Chondrocyte (in vitro differentiated cells): ENCODE measurements at regions not wholly inside any gene's neighbourhood (a gene's known extent, or its start where the extent isn't known, plus 50 kb on each side); places are given as distances from the start of the nearest gene placed in this dataset.

Source experiments
- DNase-seq: peaks from one replicate; pipeline ENCODE4 v3.0.0; 2021; ENCODE audit warnings: mixed read lengths, low spot score
- H3K27ac Mint-ChIP-seq: one replicate; pipeline ENCODE4 v1.8.0; 2021; ENCODE audit warnings: mild to moderate bottlenecking, moderate library complexity, mixed read lengths; ENCODE audit not compliant: unreplicated experiment
- H3K27me3 Mint-ChIP-seq: 2 replicates; pipeline ENCODE4 v1.8.0; 2021; ENCODE audit warnings: low read depth, mixed read lengths
- H3K36me3 Mint-ChIP-seq: 2 replicates; pipeline ENCODE4 v1.8.0; 2021; ENCODE audit warnings: low read depth, mixed read lengths
- H3K4me1 Mint-ChIP-seq: 2 replicates; pipeline ENCODE4 v1.8.0; 2021; ENCODE audit warnings: low read depth, mild to moderate bottlenecking, mixed read lengths
- H3K4me3 Mint-ChIP-seq: one replicate; pipeline ENCODE4 v1.8.0; 2021; ENCODE audit warnings: mild to moderate bottlenecking, moderate library complexity, mixed read lengths; ENCODE audit not compliant: unreplicated experiment
- H3K9me3 Mint-ChIP-seq: 2 replicates; pipeline ENCODE4 v1.8.0; 2021; ENCODE audit warnings: low read depth, mixed read lengths
- CTCF ChIP-seq: fragments of 200-600 bp; sonication (generic); IDR thresholded peaks from 2 replicates; pipeline ENCODE4 v1.5.0; 2021; ENCODE audit warnings: antibody characterized with exemption, mild to moderate bottlenecking, moderate library complexity

DNA sequence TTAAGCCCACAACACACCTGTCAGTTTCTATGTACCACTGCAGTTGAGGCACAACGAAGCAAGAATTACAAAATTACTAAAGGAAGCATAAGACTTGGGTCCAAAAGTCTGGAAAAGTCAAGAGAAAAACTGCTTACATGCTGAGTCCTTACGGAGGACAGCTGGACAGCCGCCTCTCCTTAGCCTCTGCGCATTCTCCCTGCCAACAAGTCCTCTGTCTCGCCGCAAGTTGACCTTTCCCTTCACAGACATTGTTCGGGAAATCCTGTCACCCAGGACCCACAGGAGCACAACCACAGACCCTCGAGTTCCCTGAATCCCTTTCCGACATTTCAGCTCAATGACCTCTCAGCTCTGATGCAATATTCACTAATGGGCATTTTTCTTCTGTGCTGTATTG lies 525.4 kb upstream of the SALL3 start:
- H3K27me3 Mint-ChIP-seq = no peaks in the 10 kb centered on the region
- peaks cover 12% of the 10 kb centered on the region for H3K9me3 Mint-ChIP-seq
- no peak overlapping the region for H3K4me3 Mint-ChIP-seq
- H3K36me3 Mint-ChIP-seq = no peaks in the 10 kb centered on the region
- no peak for DNase-seq
- H3K27ac Mint-ChIP-seq = no peak overlapping the region
- no peaks in the 10 kb centered on the region for H3K4me1 Mint-ChIP-seq
- TF ChIP-seq CTCF = no peak

GRCh38 chr18:78455386-78455785 lies 524.2 kb upstream of the SALL3 start:
- DNase-seq = no peak
- no peaks in the 10 kb centered on the region for H3K36me3 Mint-ChIP-seq
- TF ChIP-seq CTCF = no peak
- H3K27me3 Mint-ChIP-seq = no peaks in the 10 kb centered on the region
- H3K4me3 Mint-ChIP-seq = no peak overlapping the region
- peaks cover 9% of the 10 kb centered on the region for H3K9me3 Mint-ChIP-seq
- no peak overlapping the region for H3K27ac Mint-ChIP-seq
- no peaks in the 10 kb centered on the region for H3K4me1 Mint-ChIP-seq

GRCh38 chr18:78457011-78457410 lies 522.6 kb upstream of the SALL3 start:
- Mint-ChIP-seq H3K9me3 (peaks cover 17% of the 10 kb centered on the region), H3K4me1 (no peaks in the 10 kb centered on the region), H3K4me3 (no peak overlapping the region), H3K27me3 (no peaks in the 10 kb centered on the region), H3K27ac (no peak overlapping the region), H3K36me3 (no peaks in the 10 kb centered on the region)
- no peak for DNase-seq
- TF ChIP-seq CTCF = no peak

DNA sequence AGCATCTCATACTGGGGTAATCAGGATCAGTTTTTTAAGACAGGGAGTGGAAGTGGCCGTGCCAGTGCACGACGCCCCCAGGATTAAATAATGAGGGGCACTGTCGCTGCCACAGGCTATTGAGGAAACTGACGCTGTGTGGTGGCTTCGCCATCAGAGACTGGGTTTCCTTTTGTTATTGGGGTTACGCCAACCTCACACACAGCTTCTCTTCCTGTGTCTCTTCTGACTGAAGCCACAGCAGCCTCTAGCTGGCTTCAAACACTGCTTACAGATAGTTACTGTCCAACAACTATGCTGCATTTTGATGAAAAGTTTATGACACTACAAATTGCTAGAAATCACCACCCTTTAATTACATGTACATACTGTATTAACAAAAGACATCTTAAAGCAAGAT lies 521.9 kb upstream of the SALL3 start:
- Mint-ChIP-seq H3K27me3 (no peaks in the 10 kb centered on the region), H3K4me1 (no peaks in the 10 kb centered on the region), H3K9me3 (peaks cover 24% of the 10 kb centered on the region), H3K27ac (no peak overlapping the region), H3K36me3 (no peaks in the 10 kb centered on the region), H3K4me3 (no peak overlapping the region)
- no peak for TF ChIP-seq CTCF
- no peak for DNase-seq

DNA sequence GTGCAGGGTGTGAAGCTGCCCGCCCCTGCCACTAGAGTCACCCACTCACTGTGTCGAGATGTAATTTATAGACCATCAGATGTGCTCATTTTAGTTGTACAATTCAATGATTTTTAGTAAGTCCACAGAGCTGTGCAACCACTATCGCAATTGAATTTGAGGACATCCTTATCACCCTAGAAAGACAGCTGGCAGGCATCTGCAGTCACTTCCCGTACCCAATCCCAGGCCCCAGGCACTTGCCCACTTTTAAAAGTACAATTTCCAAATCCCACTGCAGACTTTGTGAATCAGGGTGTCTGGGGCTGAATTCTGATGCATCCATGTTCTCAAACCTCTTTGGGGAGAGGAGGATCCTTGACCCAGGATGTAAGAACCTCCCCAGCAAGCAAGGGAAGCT lies 521.3 kb upstream of the SALL3 start:
- no peak overlapping the region for H3K4me3 Mint-ChIP-seq
- no peak overlapping the region for H3K27ac Mint-ChIP-seq
- H3K4me1 Mint-ChIP-seq = no peaks in the 10 kb centered on the region
- no peak for TF ChIP-seq CTCF
- H3K27me3 Mint-ChIP-seq = no peaks in the 10 kb centered on the region
- H3K9me3 Mint-ChIP-seq = peaks cover 26% of the 10 kb centered on the region
- no peaks in the 10 kb centered on the region for H3K36me3 Mint-ChIP-seq
- DNase-seq = no peak
